ENCODE measurements at regions not wholly inside any gene's neighbourhood (a gene's known extent, or its start where the extent isn't known, plus 50 kb on each side); places are given as distances from the start of the nearest gene placed in this dataset.
"Not testable (repeated sequence)": the region's sequence is repeated elsewhere in the genome, so short reads cannot be mapped to it uniquely, and the experiment has no call there.

- no peak overlapping the region for H3K9ac ChIP-seq (ENCODE audit: low read length)
- H3K27me3 ChIP-seq (ENCODE audit: control insufficient read depth, insufficient read depth, low read length), result no peaks in the 10 kb centered on the region
- no peaks in the 10 kb centered on the region for H3K36me3 ChIP-seq (ENCODE audit: control insufficient read depth, insufficient read depth, low read length)
- peak overlapping the region; percentile 40 for H3K27ac ChIP-seq (ENCODE audit: low read depth, low read length)
- peaks cover 10% of the 10 kb centered on the region for H3K4me1 ChIP-seq (ENCODE audit: control insufficient read depth, insufficient read depth, low read length)
- H3K4me3 ChIP-seq (ENCODE audit: low read length), result no peak overlapping the region
Measured at GRCh38 chr15:87710406-87710805, 546.1 kb downstream of the NTRK3 start.

DNA sequence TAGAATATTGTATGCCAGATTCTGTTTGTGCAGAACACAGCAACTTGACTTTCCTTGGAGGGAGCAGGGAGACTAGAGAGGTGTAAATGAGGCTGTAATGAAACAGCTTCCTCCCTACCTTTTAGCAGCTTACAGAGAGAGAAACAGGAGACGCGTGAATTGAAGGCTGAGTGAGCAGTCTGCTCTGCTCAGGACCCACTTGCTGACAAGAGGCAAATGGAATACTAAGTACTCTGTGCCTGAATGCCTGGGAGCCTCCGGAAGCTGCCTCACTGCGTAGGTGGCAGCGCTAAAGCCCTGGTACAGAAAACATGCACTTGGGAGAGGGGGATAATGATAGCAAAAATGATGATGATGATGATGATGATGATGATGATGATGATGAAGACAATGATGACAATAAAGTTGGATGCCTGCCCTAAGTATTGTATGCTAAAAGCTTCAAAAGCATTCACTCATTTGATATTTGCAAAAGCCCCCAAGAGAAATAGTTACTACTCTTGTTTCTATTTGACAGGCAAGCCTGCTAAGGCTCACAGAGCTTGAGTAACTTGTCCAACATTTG, 548.9 kb downstream of the NTRK3 start:
- Histone ChIP-seq H3K4me1 (ENCODE audit: control insufficient read depth, insufficient read depth, low read length) (peaks cover 10% of the 10 kb centered on the region), H3K9ac (ENCODE audit: low read length) (no peak overlapping the region), H3K4me3 (ENCODE audit: low read length) (no peak overlapping the region), H3K36me3 (ENCODE audit: control insufficient read depth, insufficient read depth, low read length) (no peaks in the 10 kb centered on the region), H3K27me3 (ENCODE audit: control insufficient read depth, insufficient read depth, low read length) (no peaks in the 10 kb centered on the region), H3K27ac (ENCODE audit: low read depth, low read length) (no peak overlapping the region)

- Histone ChIP-seq H3K9ac (ENCODE audit: low read length) (no peak overlapping the region), H3K4me1 (ENCODE audit: control insufficient read depth, insufficient read depth, low read length) (peaks cover 10% of the 10 kb centered on the region), H3K36me3 (ENCODE audit: control insufficient read depth, insufficient read depth, low read length) (no peaks in the 10 kb centered on the region), H3K4me3 (ENCODE audit: low read length) (no peak overlapping the region), H3K27ac (ENCODE audit: low read depth, low read length) (no peak overlapping the region), H3K27me3 (ENCODE audit: control insufficient read depth, insufficient read depth, low read length) (no peaks in the 10 kb centered on the region)
Measured at GRCh38 chr15:87707071-87707470, 549.5 kb downstream of the NTRK3 start.

DNA sequence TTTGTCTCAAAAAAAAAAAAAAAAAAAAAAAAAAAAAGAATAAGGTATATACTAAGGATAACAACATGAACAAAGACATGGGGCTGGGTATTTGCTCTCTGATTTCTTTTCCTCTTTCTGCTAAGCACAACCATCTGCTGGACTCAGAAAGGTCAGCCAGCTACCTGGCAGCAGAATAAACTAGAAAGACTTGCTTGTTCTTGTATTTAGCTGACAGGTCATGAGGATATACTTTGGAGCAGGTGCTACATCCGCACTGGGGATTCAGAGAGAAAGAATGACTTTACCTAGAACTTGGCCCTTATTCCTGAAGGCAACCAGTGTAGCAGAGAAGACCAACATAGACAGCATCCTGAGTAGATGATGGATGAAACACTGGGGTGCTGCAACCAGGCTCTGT, 550.5 kb downstream of the NTRK3 start:
- no peaks in the 10 kb centered on the region for H3K36me3 ChIP-seq (ENCODE audit: control insufficient read depth, insufficient read depth, low read length)
- no peaks in the 10 kb centered on the region for H3K27me3 ChIP-seq (ENCODE audit: control insufficient read depth, insufficient read depth, low read length)
- H3K9ac ChIP-seq (ENCODE audit: low read length), result no peak overlapping the region
- H3K4me3 ChIP-seq (ENCODE audit: low read length), result no peak overlapping the region
- H3K27ac ChIP-seq (ENCODE audit: low read depth, low read length), result no peak overlapping the region
- H3K4me1 ChIP-seq (ENCODE audit: control insufficient read depth, insufficient read depth, low read length), result peaks cover 7% of the 10 kb centered on the region

DNA sequence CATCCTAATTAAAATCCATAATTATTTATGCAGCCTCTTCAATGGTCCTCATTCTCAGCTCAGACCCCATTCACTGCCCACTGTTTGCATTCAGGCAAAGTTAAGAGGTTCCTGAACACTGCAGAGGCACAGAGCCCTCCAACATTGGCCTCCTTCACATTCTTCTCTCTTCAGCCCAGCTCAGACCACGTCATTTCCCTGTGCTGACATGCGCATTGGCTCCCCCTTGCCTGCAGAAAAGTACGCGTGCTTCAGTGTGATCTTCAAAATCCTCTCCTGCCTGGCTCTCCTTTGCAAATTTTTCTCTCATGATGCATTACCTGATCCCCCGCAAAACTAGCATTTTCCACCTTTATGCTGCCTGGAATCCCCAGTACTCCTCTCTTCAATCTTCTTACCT, 552.3 kb downstream of the NTRK3 start:
- no peak overlapping the region for H3K4me3 ChIP-seq (ENCODE audit: low read length)
- no peak overlapping the region for H3K27ac ChIP-seq (ENCODE audit: low read depth, low read length)
- H3K4me1 ChIP-seq (ENCODE audit: control insufficient read depth, insufficient read depth, low read length), result no peaks in the 10 kb centered on the region
- no peaks in the 10 kb centered on the region for H3K36me3 ChIP-seq (ENCODE audit: control insufficient read depth, insufficient read depth, low read length)
- H3K9ac ChIP-seq (ENCODE audit: low read length), result no peak overlapping the region
- no peaks in the 10 kb centered on the region for H3K27me3 ChIP-seq (ENCODE audit: control insufficient read depth, insufficient read depth, low read length)

GRCh38 chr15:87703327-87704111, 553.0 kb downstream of the NTRK3 start:
- Histone ChIP-seq H3K36me3 (ENCODE audit: control insufficient read depth, insufficient read depth, low read length) (no peaks in the 10 kb centered on the region), H3K27me3 (ENCODE audit: control insufficient read depth, insufficient read depth, low read length) (no peaks in the 10 kb centered on the region), H3K4me3 (ENCODE audit: low read length) (no peak overlapping the region), H3K9ac (ENCODE audit: low read length) (no peak overlapping the region), H3K4me1 (ENCODE audit: control insufficient read depth, insufficient read depth, low read length) (no peaks in the 10 kb centered on the region), H3K27ac (ENCODE audit: low read depth, low read length) (no peak overlapping the region)

GRCh38 chr15:87702270-87702669, 554.3 kb downstream of the NTRK3 start:
- H3K9ac ChIP-seq (ENCODE audit: low read length), result no peak overlapping the region
- no peak overlapping the region for H3K4me3 ChIP-seq (ENCODE audit: low read length)
- no peaks in the 10 kb centered on the region for H3K4me1 ChIP-seq (ENCODE audit: control insufficient read depth, insufficient read depth, low read length)
- H3K27ac ChIP-seq (ENCODE audit: low read depth, low read length), result no peak overlapping the region
- no peaks in the 10 kb centered on the region for H3K27me3 ChIP-seq (ENCODE audit: control insufficient read depth, insufficient read depth, low read length)
- H3K36me3 ChIP-seq (ENCODE audit: control insufficient read depth, insufficient read depth, low read length), result no peaks in the 10 kb centered on the region

GRCh38 chr15:87698467-87698866, 558.1 kb downstream of the NTRK3 start:
- H3K4me1 ChIP-seq (ENCODE audit: control insufficient read depth, insufficient read depth, low read length); H3K4me3 ChIP-seq (ENCODE audit: low read length); H3K27me3 ChIP-seq (ENCODE audit: control insufficient read depth, insufficient read depth, low read length); H3K27ac ChIP-seq (ENCODE audit: low read depth, low read length); H3K36me3 ChIP-seq (ENCODE audit: control insufficient read depth, insufficient read depth, low read length); H3K9ac ChIP-seq (ENCODE audit: low read length): not testable (repeated sequence)

DNA sequence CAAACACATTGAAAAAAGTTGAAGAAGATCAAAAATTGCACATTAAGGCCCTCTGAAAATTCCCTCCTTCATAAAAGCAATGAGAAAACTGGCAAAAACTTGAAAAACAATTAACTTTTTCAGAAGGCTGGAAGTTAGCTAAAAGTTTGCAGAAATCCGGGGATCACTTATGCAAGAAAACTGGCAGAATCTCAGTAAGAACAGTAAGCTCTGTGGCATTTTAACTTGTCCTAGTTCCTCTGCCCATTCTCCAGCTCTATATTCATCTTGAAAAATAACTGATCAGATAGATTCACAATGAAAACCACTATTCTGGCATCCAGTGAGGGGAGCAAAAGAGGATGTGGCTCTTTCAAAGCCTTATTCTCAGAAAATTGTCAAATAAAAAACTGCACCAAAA, 566.8 kb downstream of the NTRK3 start:
- no peak overlapping the region for H3K9ac ChIP-seq (ENCODE audit: low read length)
- H3K36me3 ChIP-seq (ENCODE audit: control insufficient read depth, insufficient read depth, low read length), result no peaks in the 10 kb centered on the region
- no peak overlapping the region for H3K4me3 ChIP-seq (ENCODE audit: low read length)
- H3K27me3 ChIP-seq (ENCODE audit: control insufficient read depth, insufficient read depth, low read length), result no peaks in the 10 kb centered on the region
- no peaks in the 10 kb centered on the region for H3K4me1 ChIP-seq (ENCODE audit: control insufficient read depth, insufficient read depth, low read length)
- no peak overlapping the region for H3K27ac ChIP-seq (ENCODE audit: low read depth, low read length)

- H3K4me3 ChIP-seq (ENCODE audit: low read length), result no peak overlapping the region
- H3K9ac ChIP-seq (ENCODE audit: low read length), result no peak overlapping the region
- no peak overlapping the region for H3K27ac ChIP-seq (ENCODE audit: low read depth, low read length)
- H3K36me3 ChIP-seq (ENCODE audit: control insufficient read depth, insufficient read depth, low read length), result no peaks in the 10 kb centered on the region
- no peaks in the 10 kb centered on the region for H3K27me3 ChIP-seq (ENCODE audit: control insufficient read depth, insufficient read depth, low read length)
- H3K4me1 ChIP-seq (ENCODE audit: control insufficient read depth, insufficient read depth, low read length), result no peaks in the 10 kb centered on the region
Measured at GRCh38 chr15:87687523-87687870, 569.0 kb downstream of the NTRK3 start.

GRCh38 chr15:87686841-87687522, 569.6 kb downstream of the NTRK3 start:
- Histone ChIP-seq H3K9ac (ENCODE audit: low read length) (no peak overlapping the region), H3K4me3 (ENCODE audit: low read length) (no peak overlapping the region), H3K36me3 (ENCODE audit: control insufficient read depth, insufficient read depth, low read length) (no peaks in the 10 kb centered on the region), H3K27ac (ENCODE audit: low read depth, low read length) (no peak overlapping the region), H3K4me1 (ENCODE audit: control insufficient read depth, insufficient read depth, low read length) (no peaks in the 10 kb centered on the region), H3K27me3 (ENCODE audit: control insufficient read depth, insufficient read depth, low read length) (no peaks in the 10 kb centered on the region)

DNA sequence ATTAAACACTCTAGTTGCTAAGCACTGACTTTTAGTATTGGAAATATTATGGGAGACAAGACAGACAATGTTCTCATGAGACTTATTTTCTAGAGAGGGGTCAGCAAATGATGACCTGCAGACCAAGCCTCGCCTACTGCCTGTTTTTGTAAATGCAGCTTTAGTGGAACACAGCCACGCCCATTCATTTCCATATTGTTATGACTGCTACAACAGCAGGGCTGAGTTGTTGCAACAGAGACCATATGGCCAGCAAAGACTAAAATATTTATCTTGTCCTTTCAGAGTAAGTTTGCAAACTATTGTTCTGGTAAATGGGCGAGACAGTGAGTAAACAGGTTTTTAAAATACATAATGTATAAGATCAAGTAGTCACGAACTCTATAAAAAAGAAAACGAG, 570.2 kb downstream of the NTRK3 start:
- no peaks in the 10 kb centered on the region for H3K36me3 ChIP-seq (ENCODE audit: control insufficient read depth, insufficient read depth, low read length)
- no peak overlapping the region for H3K4me3 ChIP-seq (ENCODE audit: low read length)
- H3K9ac ChIP-seq (ENCODE audit: low read length), result no peak overlapping the region
- no peak overlapping the region for H3K27ac ChIP-seq (ENCODE audit: low read depth, low read length)
- H3K4me1 ChIP-seq (ENCODE audit: control insufficient read depth, insufficient read depth, low read length), result no peaks in the 10 kb centered on the region
- no peaks in the 10 kb centered on the region for H3K27me3 ChIP-seq (ENCODE audit: control insufficient read depth, insufficient read depth, low read length)

- Histone ChIP-seq H3K4me1 (ENCODE audit: control insufficient read depth, insufficient read depth, low read length) (no peaks in the 10 kb centered on the region), H3K4me3 (ENCODE audit: low read length) (no peak overlapping the region), H3K27me3 (ENCODE audit: control insufficient read depth, insufficient read depth, low read length) (no peaks in the 10 kb centered on the region), H3K9ac (ENCODE audit: low read length) (no peak overlapping the region), H3K36me3 (ENCODE audit: control insufficient read depth, insufficient read depth, low read length) (no peaks in the 10 kb centered on the region), H3K27ac (ENCODE audit: low read depth, low read length) (no peak overlapping the region)
Measured at GRCh38 chr15:87682527-87682926, 574.0 kb downstream of the NTRK3 start.
